Keratinocyte (primary cell): ENCODE measurements at regions not wholly inside any gene's neighbourhood (a gene's known extent, or its start where the extent isn't known, plus 50 kb on each side); places are given as distances from the start of the nearest gene placed in this dataset.

ENCODE experiments used
- DNase-seq: peaks from one replicate; pipeline ENCODE4 v3.0.0-alpha.2; 2011; ENCODE audit warnings: low read depth, missing footprints, low spot score
- FAIRE-seq: peaks from 2 replicates; lab custom pipeline; 2011; peaks lifted over from hg19 to GRCh38; lab: Jason Lieb, UNC
- H2AFZ ChIP-seq: 2 replicates; pipeline ENCODE4 v1.6.0; 2012; ENCODE audit warnings: low read length, control low read depth, inconsistent platforms; ENCODE audit not compliant: control insufficient read depth
- H3K27ac ChIP-seq: 2 replicates; pipeline ENCODE4 v1.5.1; 2011; ENCODE audit warnings: low read length; ENCODE audit not compliant: control insufficient read depth, insufficient read depth
- H3K27me3 ChIP-seq: 3 replicates; pipeline ENCODE4 v1.6.0; 2011; ENCODE audit warnings: low read length; ENCODE audit not compliant: control insufficient read depth, insufficient read depth; ENCODE audit errors: extremely low read depth
- H3K36me3 ChIP-seq, 2 experiments: 2 replicates in 1 of 2; 3 replicates in 1 of 2; pipeline ENCODE4 v1.5.1; 2011; ENCODE audit warnings: low read length in 2 of 2, mild to moderate bottlenecking in 1 of 2; ENCODE audit not compliant: control insufficient read depth in 2 of 2, insufficient read depth in 2 of 2; ENCODE audit errors: extremely low read depth in 1 of 2
- H3K4me1 ChIP-seq: 3 replicates; pipeline ENCODE4 v1.5.1; 2011; ENCODE audit warnings: low read length; ENCODE audit not compliant: control insufficient read depth, insufficient read depth; ENCODE audit errors: extremely low read depth
- H3K4me2 ChIP-seq: 3 replicates; pipeline ENCODE4 v1.6.0; 2011; ENCODE audit warnings: low read depth, low read length; ENCODE audit not compliant: control insufficient read depth, insufficient read depth; ENCODE audit errors: extremely low read depth
- H3K4me3 ChIP-seq, 3 experiments: fragments of 200-600 bp in 1 of 3; sonication (generic) in 1 of 3; 2 replicates in 2 of 3; 3 replicates in 1 of 3; pipeline ENCODE4 v1.5.1; 2011 to 2016; ENCODE audit warnings: low read length in 3 of 3, mild to moderate bottlenecking in 3 of 3, control low read depth in 2 of 3, inconsistent platforms in 1 of 3, low read depth in 1 of 3, mixed read lengths in 1 of 3, mixed run types in 1 of 3, moderate library complexity in 1 of 3; ENCODE audit not compliant: control insufficient read depth in 2 of 3, insufficient read depth in 2 of 3; ENCODE audit errors: extremely low read depth in 1 of 3
- H3K79me2 ChIP-seq: 2 replicates; pipeline ENCODE4 v1.6.0; 2012; ENCODE audit warnings: low read length; ENCODE audit not compliant: control insufficient read depth, insufficient read depth
- H3K9ac ChIP-seq: 3 replicates; pipeline ENCODE4 v1.6.0; 2011; ENCODE audit warnings: low read length; ENCODE audit not compliant: control insufficient read depth, insufficient read depth; ENCODE audit errors: extremely low read depth
- H3K9me1 ChIP-seq: 3 replicates; pipeline ENCODE4 v1.6.0; 2011; ENCODE audit warnings: low read length; ENCODE audit not compliant: control insufficient read depth, insufficient read depth; ENCODE audit errors: extremely low read depth
- H3K9me3 ChIP-seq: 2 replicates; pipeline ENCODE4 v1.5.1; 2012; ENCODE audit warnings: low read depth, low read length; ENCODE audit not compliant: control insufficient read depth
- H4K20me1 ChIP-seq: 3 replicates; pipeline ENCODE4 v1.6.0; 2011; ENCODE audit warnings: low read length; ENCODE audit not compliant: control insufficient read depth, insufficient read depth; ENCODE audit errors: extremely low read depth
- EZH2 ChIP-seq: IDR thresholded peaks from one replicate; pipeline ENCODE4 v1.6.1; 2012; ENCODE audit warnings: inconsistent platforms, mild to moderate bottlenecking, low read length, moderate library complexity
- dilution Hi-C: fragments of 300-500 bp; cut with MboI; formaldehyde crosslinking; loops from one replicate; pipeline ENCODE4 v1.7.0; 2020; ENCODE audit warnings: low sequenced_read_pairs; ENCODE audit not compliant: extremely low pct_ligation_motif_present
- TF ChIP-seq, protein P1 (sequence below), 3 experiments: IDR thresholded peaks in 1 of 3; conservative IDR thresholded peaks in 1 of 3; optimal IDR thresholded peaks in 1 of 3; 2 replicates in 2 of 3; 3 replicates in 1 of 3; pipeline versions ENCODE3 to v1.5.1; 2011; ENCODE audit warnings: low read length in 3 of 3, mild to moderate bottlenecking in 3 of 3, moderate library complexity in 2 of 3, control low read depth in 1 of 3, inconsistent platforms in 1 of 3; ENCODE audit not compliant: insufficient read depth in 2 of 3; ENCODE audit errors: extremely low read depth in 1 of 3

GRCh38 chr12:92615703-92616102 lies 87.1 kb upstream of the PLEKHG7 start:
- FAIRE-seq (no peak), DNase-seq (no peak)
- no peaks in the 10 kb centered on the region for H4K20me1 ChIP-seq
- H2AFZ ChIP-seq, result no peak overlapping the region
- H3K9me1 ChIP-seq, result no peaks in the 10 kb centered on the region
- no peak overlapping the region for H3K4me3 ChIP-seq
- dilution Hi-C loops, result no loop called here
- H3K79me2 ChIP-seq, result no peaks in the 10 kb centered on the region
- no peak overlapping the region for H3K4me2 ChIP-seq
- no peak overlapping the region for H3K9ac ChIP-seq
- H3K27me3 ChIP-seq, result no peaks in the 10 kb centered on the region
- H3K36me3 ChIP-seq, result no peaks in the 10 kb centered on the region
- TF ChIP-seq EZH2, result no peak
- TF ChIP-seq, protein P1, sequence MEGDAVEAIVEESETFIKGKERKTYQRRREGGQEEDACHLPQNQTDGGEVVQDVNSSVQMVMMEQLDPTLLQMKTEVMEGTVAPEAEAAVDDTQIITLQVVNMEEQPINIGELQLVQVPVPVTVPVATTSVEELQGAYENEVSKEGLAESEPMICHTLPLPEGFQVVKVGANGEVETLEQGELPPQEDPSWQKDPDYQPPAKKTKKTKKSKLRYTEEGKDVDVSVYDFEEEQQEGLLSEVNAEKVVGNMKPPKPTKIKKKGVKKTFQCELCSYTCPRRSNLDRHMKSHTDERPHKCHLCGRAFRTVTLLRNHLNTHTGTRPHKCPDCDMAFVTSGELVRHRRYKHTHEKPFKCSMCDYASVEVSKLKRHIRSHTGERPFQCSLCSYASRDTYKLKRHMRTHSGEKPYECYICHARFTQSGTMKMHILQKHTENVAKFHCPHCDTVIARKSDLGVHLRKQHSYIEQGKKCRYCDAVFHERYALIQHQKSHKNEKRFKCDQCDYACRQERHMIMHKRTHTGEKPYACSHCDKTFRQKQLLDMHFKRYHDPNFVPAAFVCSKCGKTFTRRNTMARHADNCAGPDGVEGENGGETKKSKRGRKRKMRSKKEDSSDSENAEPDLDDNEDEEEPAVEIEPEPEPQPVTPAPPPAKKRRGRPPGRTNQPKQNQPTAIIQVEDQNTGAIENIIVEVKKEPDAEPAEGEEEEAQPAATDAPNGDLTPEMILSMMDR (optimal IDR thresholded peaks at IDR 0.05 in 1 of 3, IDR thresholded peaks at IDR 0.05 in 1 of 3, conservative IDR thresholded peaks at IDR 0.05 in 1 of 3; ENCODE audit: extremely low read depth in 1 of 3, insufficient read depth in 2 of 3, low read length in 3 of 3), result no peak
- H3K4me1 ChIP-seq, result peaks cover 11% of the 10 kb centered on the region
- no peaks in the 10 kb centered on the region for H3K9me3 ChIP-seq
- H3K27ac ChIP-seq, result no peak overlapping the region

DNA sequence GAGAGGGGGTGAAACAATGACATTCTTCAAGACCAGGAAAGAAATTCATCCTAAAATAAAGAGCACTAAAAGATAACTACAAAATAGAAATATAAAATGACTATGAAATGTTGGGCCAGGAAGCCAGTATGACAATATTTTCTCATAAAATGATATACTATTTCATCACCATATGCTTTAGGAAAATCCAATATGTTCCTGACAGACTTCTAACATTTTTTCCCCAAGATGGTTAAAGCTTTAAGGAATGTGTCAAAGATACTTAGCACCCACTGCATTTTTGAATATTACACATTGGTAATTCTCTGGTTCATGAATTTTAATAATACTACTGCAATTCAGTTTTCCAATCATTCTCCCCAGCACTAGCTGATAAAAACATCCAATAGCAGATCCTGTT lies 87.7 kb upstream of the PLEKHG7 start:
- no peak for FAIRE-seq
- H3K9ac ChIP-seq, result no peak overlapping the region
- dilution Hi-C loops, result no loop called here

More for the DNA sequence above, 87.7 kb upstream of the PLEKHG7 start:
- Histone ChIP-seq H3K27ac (no peak overlapping the region), H4K20me1 (no peaks in the 10 kb centered on the region), H3K27me3 (no peaks in the 10 kb centered on the region), H3K9me1 (no peaks in the 10 kb centered on the region), H3K36me3 (no peaks in the 10 kb centered on the region), H3K4me2 (no peak overlapping the region), H2AFZ (no peak overlapping the region), H3K79me2 (no peaks in the 10 kb centered on the region), H3K4me3 (no peak overlapping the region), H3K9me3 (no peaks in the 10 kb centered on the region), H3K4me1 (peaks cover 11% of the 10 kb centered on the region)
- DNase-seq, result no peak
- TF ChIP-seq EZH2, result no peak
- TF ChIP-seq, protein P1 (optimal IDR thresholded peaks at IDR 0.05 in 1 of 3, IDR thresholded peaks at IDR 0.05 in 1 of 3, conservative IDR thresholded peaks at IDR 0.05 in 1 of 3; ENCODE audit: extremely low read depth in 1 of 3, insufficient read depth in 2 of 3, low read length in 3 of 3), result no peak
